ENCODE measurements at regions not wholly inside any gene's neighbourhood (a gene's known extent, or its start where the extent isn't known, plus 50 kb on each side); places are given as distances from the start of the nearest gene placed in this dataset.
"Not testable (repeated sequence)": the region's sequence is repeated elsewhere in the genome, so short reads cannot be mapped to it uniquely, and the experiment has no call there.

GRCh38 chr4:177957596-177958360 is 515.5 kb upstream of the AGA start:
- no peak for DNase-seq

GRCh38 chr4:177960566-177960965 is 518.3 kb upstream of the AGA start:
- DNase-seq: no peak

GRCh38 chr4:177961761-177962380 is 519.6 kb upstream of the AGA start:
- DNase-seq: no peak

DNA sequence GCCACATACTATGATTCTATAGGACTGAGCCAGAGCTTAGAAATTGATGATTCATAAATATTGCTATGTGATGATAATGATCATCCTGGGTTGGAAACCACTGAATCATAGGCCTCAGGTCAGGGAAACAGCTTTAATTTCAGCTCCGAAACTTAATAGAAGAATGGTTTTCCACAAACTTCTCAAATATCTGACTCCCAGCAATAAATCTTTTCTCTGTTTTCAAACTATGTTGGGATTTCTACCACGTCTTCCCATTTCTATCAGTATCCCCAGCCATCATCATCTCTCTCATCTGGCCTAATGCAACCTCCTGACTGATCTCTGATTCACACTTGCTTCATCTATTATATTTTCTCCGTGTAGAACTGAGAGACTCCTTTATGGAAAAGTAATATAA is 521.8 kb upstream of the AGA start:
- DNase-seq: no peak

GRCh38 chr4:177964693-177965168 is 522.5 kb upstream of the AGA start:
- DNase-seq: no peak

- DNase-seq: no peak
These were observed 525.1 kb upstream of the AGA start for GRCh38 chr4:177967328-177967727.

DNA sequence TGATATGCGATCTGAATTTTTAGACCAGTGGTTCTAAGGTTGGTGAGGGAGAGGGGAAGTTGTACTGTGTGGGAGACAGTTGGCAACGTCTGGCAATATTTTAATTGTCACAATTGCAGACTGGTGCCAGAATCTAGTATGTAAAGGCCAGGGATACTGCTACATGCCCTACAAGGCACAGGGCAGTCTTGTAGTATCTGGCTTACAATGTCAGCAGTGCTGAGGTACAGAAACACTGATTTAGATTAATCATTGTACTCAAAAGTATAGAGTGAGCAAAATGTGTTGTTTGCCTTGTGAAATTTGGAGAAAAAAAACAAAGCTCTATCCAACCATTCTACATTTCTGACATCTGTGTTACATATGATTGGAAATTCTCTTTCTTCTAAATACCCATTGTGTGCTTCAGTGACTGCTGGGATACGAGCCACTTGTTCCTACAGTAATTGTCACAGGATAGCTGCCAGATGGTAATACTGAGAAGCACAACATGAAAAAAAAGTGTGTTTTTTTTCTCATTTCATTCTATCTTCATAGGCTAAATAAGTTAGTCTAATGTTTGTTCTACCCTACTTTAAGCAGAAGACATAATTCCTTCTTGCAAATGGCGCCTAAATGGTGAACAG is 526.7 kb upstream of the AGA start:
- peak; percentile 6 for DNase-seq

DNA sequence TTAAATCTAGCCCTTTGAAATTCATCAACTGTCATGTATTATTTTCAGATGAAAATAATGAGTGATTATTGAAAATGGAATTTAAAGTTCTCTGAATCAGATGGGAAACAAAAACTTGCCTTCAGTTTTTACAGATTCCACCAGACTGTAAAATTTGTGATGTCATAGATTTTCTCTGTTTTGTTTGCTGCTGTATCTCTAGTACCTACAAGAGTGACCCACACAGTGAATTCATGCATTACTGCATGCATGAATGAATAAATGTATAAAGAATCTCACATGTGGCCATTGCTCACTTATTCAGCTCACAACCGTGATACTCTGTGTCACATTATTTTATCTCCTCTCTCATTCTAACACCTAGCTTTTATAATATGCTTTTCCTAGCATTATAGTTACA is 532.2 kb upstream of the AGA start:
- no peak for DNase-seq

DNA sequence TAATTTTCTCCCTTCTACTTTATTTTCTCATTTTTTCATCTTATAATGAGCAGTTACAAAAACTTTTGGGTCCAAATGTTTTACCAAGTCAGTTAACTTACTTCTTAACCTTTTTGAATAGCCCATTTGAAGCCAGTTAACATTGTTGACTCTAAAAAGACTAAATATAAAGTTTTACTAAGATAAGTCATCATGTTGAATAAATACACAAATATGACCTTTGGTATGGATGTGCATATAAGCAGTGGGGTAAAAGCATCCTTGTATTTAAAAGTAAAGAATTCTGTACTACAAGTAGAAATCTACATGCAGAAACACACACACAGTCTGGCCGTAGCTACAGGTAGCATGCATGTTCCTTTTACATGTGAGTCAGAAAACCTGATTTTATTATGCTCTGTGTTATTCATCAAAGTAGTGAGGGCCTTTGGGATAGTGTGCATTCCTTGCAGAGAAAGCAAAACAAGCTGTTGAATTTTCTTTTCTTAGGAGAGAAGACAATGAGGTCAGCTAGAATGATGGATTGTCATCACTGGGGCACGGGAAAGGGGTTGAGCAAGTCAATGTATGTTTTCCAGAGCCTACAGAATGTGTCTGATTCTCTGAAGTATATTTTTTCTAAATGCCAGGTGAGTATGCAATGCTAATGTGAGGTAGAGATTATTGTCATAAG is 533.2 kb upstream of the AGA start:
- no peak for DNase-seq

- DNase-seq: no peak
These were observed 544.0 kb upstream of the AGA start for GRCh38 chr4:177986236-177986635.

GRCh38 chr4:177987896-177988295 is 545.7 kb upstream of the AGA start:
- no peak for DNase-seq

DNA sequence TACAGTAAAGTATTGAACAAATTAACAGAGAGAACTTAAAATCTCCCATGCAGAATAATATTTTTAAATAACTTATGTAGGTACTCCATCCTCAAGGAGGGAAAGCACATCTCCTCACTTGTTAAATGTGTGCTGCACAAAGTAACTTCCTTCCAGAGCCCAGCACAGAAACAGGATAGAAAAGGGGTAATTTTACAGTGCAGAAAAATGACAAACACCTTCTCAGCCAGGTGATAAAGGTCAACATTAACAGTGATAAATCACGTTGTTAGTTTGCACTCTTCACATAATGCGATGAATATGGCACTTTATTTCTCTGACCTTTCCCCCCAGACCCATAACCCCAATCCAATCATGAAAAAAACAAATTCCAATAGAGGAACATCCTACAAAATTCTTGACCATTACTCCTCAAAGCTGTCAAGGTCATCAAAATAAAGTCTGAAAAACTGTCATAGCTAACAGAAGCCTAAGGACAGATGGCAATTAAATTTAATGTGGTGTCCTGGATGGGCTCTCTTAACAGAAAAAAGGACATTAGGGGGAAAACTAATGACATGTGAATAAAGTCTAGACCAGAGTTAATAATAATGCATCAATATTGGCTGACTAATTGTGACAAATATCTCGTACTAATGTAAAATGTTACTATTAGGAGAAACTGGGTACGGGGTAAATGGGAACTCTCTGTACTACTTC is 547.4 kb upstream of the AGA start:
- no peak for DNase-seq

- no peak for DNase-seq
These were observed 560.9 kb upstream of the AGA start for GRCh38 chr4:178003098-178003657.

- no peak for DNase-seq
These were observed 568.4 kb upstream of the AGA start for GRCh38 chr4:178010596-178010995.

- DNase-seq: not testable (repeated sequence)
These were observed 572.8 kb upstream of the AGA start for GRCh38 chr4:178015046-178015445.

DNA sequence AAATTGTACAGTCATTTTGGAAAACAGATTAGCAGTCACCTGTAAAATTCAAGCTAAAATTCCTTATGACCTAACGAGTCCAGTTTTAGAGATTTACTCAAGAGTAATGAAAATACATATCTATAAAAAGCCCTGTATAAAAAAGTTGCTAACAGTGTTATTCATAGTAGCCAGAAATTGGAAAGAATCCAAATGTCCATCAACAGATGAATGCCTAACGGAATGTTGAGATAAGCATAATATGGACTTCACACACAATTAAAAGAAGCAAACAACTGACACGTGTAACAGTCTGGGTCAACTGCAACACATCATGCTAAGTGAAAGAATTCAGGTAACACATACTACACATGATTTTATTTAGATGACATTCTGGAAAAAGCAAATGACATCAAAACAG is 584.8 kb upstream of the AGA start:
- no peak for DNase-seq

- no peak for DNase-seq
These were observed 585.6 kb upstream of the AGA start for GRCh38 chr4:178027796-178028195.

DNA sequence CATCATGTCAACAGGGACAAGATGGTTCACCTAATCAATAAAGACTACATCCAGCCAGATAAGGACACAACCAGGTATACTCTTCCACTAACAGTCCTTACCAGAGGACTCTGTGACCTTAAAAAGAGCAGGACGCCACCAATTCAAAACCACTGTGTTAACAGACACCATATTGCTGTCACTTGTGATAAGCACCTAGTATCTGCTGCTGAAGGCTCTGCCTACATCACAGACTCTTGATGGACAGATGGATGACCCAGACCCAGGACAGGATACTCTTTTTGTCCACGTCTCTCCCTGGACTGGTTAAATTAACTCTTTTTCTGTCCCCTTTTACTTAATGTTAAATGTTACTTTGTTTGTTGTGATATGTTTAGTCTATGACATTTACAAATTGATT is 586.2 kb upstream of the AGA start:
- DNase-seq: no peak

DNA sequence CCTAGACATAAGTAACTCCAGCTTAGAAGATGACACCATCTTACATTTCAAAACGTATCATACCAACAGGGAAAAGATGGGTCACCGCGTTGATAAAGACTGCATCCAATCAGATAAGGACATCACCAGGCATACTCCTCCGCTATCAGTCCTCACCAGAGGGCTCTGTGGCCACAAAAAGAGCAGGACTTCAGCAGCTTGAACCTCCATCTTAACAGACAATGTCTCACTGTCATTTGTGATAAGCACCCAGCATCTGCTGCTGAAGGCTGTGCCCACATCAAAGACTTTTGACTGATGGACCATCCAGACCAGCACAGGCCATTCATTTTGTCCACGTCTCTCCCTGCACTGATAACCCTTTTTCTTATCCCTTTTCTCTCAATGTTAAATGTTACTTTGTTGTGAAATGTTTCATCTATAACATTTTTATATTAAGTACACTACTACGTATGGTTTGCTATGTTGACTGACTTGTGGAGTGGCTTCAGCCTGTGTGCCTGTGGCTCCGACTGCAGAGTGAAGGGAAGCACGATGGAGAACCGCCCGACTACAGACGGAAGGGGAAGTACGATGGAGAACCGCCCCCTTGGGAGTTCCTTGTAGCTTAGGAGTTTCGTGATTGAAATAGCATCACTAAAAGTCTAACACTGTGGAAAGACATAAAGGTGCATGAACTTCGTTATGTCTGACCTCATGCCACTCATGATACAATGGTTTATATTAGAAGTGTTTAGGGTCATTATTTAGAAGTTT is 595.4 kb upstream of the AGA start:
- no peak for DNase-seq

GRCh38 chr4:178056996-178057395 is 614.8 kb upstream of the AGA start:
- no peak for DNase-seq

- DNase-seq: no peak
These were observed 621.3 kb upstream of the AGA start for GRCh38 chr4:178063568-178063967.
